GM18526 (cell line): ENCODE measurements at regions not wholly inside any gene's neighbourhood (a gene's known extent, or its start where the extent isn't known, plus 50 kb on each side); places are given as distances from the start of the nearest gene placed in this dataset.

Experiments used
- POLR2A ChIP-seq: IDR thresholded peaks from 3 replicates; pipeline ENCODE4 v1.6.1; 2011; ENCODE audit not compliant: insufficient read length; ENCODE audit errors: extremely low read depth

DNA sequence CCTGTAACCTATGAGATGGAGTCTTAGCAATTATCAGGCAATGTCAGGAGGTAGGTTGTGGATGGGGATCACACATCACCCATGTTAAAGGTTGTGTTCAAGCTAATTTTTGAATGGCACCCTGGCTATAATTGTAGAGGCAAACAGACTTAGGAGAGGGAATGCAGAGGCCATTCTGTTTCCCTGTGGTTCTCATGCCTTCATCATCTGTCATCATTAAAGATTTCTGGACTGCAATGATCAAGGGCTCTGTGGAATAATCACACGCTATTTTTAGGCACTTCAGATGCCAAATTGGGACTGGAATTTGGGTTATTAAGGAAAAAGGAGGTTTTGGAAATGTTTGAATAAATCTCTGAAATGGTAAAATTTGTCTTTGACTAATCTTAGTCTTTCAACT, 1065.4 kb downstream of the TAF11L14 start:
- no peak for TF ChIP-seq POLR2A

DNA sequence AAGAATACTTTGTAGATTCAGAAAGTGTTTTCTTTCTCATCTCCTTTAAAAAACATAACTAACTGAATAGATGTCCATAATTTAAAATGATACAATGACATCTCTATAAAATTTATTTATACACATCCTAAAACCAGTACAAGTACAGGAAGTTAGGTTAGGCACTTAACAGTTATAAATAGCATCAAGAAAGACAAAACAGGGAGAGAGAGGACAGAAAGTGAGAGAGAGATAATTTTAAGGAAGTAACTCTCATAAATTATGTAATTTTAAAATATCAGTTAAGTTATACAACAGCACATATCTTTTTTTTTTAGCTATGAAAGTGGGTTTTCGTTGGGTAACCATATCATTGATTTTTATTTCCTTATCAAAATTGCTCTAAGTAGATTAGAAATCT, 1068.6 kb downstream of the TAF11L14 start:
- no peak for TF ChIP-seq POLR2A

DNA sequence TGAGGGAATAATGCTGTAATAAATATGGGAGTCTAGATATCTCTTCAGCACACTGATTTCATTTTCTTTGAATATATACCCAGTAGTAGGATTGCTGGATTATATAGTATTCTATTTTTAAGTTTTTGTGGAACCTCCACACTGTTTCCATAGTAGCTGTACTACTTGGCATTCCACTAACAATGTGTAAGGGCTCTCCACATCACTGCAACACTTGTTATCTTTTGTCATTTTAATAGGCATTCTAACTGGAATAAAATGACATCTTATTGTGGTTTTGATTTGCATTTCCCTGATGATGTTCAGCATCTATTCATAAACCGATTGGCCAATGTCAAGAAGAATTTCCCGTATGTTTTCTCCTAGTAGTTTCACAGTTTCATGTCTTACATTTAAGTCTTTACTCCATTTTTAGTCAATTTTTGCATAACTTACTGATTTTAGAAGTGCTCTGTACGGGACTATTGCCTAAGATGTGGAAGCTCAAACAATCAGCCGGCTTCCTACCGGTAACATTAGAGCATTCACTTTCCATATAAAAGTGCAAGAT, 1078.8 kb downstream of the TAF11L14 start:
- no peak for TF ChIP-seq POLR2A

DNA sequence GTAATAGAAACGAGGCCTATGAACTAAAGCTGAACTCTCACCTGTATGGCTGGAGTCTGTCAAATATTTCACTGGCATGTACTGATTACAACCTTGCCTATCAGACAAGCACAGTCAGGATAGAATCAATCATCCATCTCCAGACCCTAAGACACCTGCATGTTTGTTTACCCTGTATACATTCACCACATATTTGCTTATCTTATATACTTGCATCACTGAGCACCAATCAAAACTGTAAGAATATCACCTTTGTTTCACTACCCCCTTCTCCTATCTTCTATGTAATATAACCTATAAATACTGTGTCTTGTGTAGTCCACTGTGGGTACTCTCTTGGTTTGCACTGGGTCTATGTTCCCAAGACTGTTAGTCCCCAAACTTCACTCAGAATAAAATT, 1085.7 kb downstream of the TAF11L14 start:
- no peak for TF ChIP-seq POLR2A

DNA sequence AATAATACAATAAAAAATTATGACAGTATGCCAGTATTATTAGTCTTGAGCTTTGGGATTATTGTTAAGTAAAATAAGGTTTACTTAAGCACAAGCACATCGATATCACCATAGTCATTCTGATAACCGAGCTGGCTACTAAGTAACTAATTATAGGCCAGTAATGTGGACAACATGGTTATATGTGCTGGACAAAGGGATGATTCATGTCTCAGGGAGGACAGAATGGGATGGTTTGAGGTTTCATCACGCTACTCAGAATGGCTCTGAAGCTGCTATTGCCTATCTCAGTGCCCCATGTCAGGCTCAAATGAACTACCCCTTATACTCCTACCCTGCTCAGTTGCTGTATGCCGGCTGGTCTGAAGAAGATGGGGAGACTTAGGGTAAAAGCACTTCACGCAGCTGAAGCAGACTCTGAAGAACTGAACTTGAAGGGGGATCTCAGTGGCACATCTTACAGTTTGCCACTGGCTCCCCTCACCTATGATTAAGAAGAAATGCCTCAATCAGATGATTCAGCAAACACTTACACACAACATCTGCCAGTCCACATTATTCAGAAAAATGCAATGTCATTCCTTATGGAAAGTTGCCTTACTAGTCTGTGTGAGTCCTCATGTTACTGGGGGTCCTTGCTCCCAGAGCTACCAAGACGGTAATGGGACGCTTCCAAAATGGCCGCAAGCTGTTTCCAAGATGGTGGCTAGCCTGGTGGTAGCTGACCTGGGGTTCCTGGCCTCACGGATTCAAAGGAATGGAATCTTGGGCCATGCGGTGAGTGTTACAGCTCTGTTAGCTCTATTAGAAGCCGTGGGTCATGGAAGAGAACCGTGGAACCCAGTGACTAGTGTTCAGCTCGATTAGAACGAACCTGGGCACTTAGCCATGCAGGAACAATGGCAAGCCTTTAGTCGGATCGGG, 1098.6 kb downstream of the TAF11L14 start:
- no peak for TF ChIP-seq POLR2A

DNA sequence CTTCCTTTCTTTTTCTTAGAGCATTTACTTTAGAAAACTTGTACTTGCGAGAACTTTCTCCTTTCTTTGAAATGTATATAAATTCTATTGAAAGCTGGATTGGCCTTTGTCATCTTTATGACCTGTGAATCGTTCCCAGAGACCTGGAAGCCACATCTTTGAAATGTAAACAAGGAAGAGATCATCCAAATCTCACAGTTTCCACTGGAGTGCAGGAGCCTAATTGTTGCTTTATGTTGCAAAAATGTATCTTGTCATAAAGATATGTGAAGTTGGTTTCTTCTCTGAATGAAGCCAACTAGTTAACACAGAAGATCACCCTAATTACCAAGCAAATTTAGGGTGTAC, 1101.8 kb downstream of the TAF11L14 start:
- no peak for TF ChIP-seq POLR2A

DNA sequence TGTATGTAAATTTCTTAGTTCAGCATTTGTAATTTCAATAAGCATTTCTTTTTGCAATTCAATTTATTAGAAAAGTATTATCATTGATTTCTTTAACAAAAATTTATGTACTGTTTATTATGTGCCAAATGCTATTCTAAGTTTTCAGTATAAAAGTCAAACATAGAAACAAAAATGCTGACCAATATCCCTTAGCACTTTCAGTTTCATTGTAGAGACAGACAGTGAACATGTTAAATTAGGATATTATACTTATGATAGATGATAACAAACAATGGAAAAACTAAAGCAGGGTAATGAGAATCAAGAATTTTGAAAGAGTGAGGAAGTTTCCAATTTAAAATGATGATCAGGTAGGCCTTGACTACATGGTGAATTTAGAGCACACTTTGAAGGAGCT, 1106.0 kb downstream of the TAF11L14 start:
- no peak for TF ChIP-seq POLR2A

DNA sequence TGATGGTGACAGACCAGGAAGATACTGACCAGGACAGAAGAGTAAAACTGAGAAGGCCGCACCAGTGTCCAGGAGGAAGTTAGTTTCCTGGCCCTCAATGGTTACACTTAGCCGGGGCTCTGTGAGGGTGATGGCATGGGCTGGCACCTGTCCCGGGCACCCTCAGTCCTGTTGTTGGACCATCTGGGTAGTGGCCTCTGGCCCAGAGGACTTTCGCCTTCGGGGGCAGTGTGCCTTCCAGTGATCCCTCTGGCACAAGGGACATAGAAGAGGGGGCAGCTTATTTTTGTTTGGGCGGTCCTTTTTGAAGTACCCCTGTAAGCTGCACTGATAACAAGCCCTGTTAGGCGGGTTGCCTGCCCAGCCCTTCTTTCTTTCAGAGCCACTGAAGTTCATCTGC, 1108.6 kb downstream of the TAF11L14 start:
- TF ChIP-seq POLR2A, result no peak

DNA sequence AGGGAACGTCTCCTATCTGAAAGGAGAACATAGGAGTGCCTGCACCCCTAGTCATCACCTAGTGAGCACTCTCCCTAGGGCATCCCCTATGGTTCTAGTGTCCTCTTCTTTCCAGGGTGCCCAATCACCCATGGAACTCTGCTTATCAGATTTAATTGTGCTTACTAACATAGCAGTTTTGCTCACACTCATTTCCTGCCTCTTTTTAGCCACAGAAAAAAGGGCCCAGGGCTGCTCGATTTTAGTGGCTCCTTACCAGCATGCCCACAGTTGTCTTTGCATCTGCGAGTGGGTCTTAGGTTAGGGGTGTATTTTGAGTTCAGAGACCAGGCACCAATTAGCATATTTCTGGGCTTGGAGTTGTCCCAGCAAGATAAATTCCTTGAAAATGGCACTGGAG, 1110.2 kb downstream of the TAF11L14 start:
- no peak for TF ChIP-seq POLR2A

DNA sequence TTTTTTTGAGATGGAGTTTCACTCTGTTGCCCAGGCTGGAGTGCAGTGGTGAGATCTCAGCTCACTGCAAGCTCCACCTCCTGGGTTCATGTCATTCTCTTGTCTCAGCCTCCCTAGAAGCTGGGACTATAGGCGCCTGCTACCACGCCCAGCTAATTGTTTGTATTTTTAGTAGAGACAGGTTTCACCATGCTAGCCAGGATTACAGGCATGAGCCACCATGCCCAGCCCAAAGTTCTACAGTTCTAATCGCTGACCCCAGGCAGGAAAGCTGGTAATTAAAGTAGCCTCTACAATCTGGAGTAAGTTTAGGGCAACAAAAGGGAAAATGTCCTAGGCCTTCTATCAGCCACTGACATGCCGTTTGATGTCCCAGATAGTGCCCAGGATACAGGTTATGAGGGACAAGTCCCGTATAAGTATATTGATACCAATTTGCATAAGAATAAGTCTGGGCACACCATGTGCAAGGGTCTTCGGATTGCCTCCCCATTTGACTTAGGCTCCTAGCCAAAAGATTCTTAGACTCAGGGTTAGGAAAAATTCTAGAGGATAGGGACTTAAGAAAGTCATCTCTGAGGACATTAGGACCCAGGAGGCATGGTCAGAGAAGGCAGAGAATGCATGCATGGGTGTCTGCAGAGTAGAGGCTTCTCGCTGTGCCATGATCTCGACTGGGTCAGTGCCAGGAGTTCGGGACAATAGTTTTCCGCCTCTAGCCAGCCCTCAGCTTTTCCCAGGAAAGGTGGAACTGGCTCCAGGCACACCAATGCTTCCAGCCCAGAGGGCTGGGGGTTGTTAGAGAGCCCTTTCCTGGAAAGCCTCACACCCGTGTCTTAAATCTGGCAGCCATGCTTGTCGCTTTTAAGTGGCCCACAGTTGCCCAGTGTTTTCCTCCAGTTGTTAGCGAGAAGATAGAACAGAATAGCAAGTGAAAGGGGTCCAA, 1111.1 kb downstream of the TAF11L14 start:
- TF ChIP-seq POLR2A, result no peak

DNA sequence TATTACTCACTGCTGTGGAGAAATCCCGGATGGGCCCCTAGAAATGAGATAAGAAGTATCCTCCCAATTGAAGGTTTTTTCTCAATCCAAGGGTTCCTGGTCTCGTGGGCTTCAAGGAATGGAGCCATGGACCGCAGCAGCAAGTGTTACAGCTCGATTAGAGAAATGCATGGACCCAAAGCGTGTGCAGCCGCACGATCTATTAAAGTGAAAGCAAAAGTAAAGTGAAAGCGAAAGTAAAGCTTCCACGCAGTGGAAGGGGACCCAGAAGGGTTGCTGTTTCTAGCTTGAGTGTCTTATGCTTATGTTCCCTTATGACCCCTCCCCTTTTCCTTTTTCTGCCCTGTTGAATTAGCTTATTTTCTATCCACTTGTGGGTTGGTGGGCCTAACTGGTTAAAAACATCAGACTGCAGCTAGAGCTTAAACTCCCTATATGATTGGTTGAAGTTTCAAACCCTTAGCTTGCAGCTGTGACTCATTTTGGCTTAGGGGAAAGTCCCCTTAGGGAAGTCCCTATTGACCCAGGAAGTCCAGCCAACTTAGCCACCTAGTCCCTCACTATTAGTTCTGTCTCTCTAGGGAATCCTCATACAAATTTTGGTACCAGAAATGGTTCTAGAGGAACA, 1111.8 kb downstream of the TAF11L14 start:
- TF ChIP-seq POLR2A, result peak; percentile 30

DNA sequence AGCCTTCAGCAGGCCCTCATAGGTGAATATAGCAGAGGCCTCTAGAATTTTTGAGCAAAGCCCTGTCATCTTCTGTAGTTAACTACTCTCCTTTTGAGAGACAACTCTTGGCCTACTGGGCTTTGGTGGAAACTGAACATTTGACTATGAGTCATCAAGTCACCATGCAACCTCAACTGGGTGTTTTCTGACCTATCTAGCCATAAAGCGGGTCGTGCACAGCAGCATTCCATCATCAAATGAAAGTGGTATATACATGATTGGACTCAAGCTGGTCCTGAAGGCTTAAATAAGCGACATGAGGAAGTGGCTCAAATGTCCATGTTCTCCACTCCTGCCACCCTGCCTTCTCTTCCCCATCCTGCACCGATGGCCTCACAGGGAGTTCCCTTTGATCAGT, 1115.5 kb downstream of the TAF11L14 start:
- TF ChIP-seq POLR2A, result no peak

DNA sequence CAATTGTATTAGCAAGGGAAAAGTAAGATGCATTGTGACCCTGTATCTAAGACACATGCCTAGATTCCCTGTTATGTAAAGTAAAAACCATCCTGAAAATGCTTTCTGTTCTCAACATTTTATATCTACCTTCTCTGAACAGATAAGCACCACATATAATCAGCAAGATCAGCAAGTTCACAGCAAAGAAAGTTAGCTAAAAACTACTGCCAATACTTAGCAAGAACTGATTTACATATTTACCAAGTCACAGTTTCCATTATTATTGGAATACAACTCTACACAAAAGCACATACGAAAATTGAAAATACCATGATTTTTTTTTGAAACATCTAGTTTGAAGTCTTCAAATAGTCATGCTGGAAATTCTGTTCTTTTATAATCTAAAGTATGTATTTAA, 1118.1 kb downstream of the TAF11L14 start:
- no peak for TF ChIP-seq POLR2A

DNA sequence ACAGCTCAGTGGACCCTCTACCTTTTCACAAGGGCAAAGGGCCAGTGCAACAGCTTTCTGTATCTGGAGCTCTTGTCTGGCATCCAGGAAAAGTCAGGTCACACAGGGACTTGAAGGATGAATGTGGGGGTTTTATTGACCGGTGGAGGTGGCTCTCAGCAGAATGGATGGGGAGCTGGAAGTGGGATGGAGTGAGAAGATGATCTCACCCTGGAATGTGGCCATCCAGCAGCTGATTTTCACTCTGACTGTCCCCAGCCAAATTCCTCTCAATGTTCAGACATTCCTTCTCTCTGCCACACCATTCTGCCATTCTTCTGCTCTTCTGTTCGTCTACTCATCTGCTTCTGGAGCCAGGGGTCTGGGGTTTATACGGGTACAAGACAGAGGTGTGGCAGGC, 1119.9 kb downstream of the TAF11L14 start:
- TF ChIP-seq POLR2A, result no peak

DNA sequence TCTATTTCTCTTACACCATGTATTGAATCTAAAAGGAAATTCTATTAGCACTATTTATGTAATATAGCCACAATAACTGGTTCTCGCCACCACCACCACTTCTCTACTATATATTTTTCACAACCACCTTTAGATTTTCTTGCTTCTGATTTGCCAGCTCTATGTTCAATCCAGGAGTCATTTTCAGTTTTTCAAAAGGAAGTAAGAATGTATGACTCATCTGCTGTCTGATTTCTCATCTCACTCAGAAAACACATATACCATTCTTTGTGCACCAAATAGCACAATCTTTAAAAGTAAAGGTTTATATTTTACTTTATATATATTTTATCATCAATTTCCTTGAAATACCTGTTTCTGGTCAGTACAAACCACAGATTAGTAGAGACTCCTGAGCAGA, 1127.5 kb downstream of the TAF11L14 start:
- TF ChIP-seq POLR2A, result no peak
